HCT116 (cell line): ENCODE measurements at regions not wholly inside any gene's neighbourhood (a gene's known extent, or its start where the extent isn't known, plus 50 kb on each side); places are given as distances from the start of the nearest gene placed in this dataset.

ENCODE experiments used
- ATAC-seq: fragments of 200-7000 bp; cut with Tn5 transposase; 2 replicates; pipeline ENCODE4 v1.9.1; 2020; ENCODE audit warnings: mild to moderate bottlenecking, moderate library complexity
- BruUV-seq: library from RNA; stranded (reverse); fragments of 400-500 nt; replicated peaks from 2 replicates; lab custom pipeline; 2021; lab: Mats Ljungman, UMichigan
- CTCF ChIA-PET: fragments of 300-600 bp; sonication (Branson Sonifier 250); formaldehyde crosslinking; loops from one replicate; lab custom pipeline; 2021; ENCODE audit warnings: antibody characterized with exemption; lab: Charles Lee
- POLR2A ChIA-PET: fragments of 300-600, 350-600 bp; sonication (Branson Sonifier 250); formaldehyde crosslinking; loops from one replicate; lab custom pipeline; 2021; ENCODE audit warnings: antibody characterized with exemption; lab: Charles Lee
- RAD21 ChIA-PET, 2 experiments: fragments of 300-600 bp; sonication (Branson Sonifier 250); formaldehyde crosslinking; loops; one replicate each; lab custom pipeline; 2023; ENCODE audit warnings: low total read pairs in 2 of 2; ENCODE audit not compliant: uncharacterized antibody in 2 of 2, unreplicated experiment in 2 of 2, low non-redundant PET in 1 of 2; lab: Charles Lee
- DNase-seq: peaks from one replicate; pipeline ENCODE4 v3.0.0-alpha.2; 2010; ENCODE audit warnings: low read depth, low spot score
- H2AFZ ChIP-seq: fragments of 200-600 bp; shearing (Covaris generic), sonication (generic); 2 replicates; pipeline ENCODE4 v1.6.1; 2017; ENCODE audit warnings: low read depth, mixed run types, mixed read lengths, antibody characterized with exemption, low read length; ENCODE audit not compliant: poor library complexity, severe bottlenecking
- H3K27ac ChIP-seq: 2 replicates; pipeline ENCODE4 v1.5.1; 2012; ENCODE audit warnings: low read depth, low read length
- H3K27me3 ChIP-seq: fragments of 200-600 bp; sonication (generic); 2 replicates; pipeline ENCODE4 v1.6.1; 2016; ENCODE audit warnings: mixed run types, low read length, mixed read lengths; ENCODE audit not compliant: insufficient read depth
- H3K36me3 ChIP-seq, 2 experiments: fragments of 200-500 bp in 1 of 2; fragments of 200-600 bp in 1 of 2; sonication (Bioruptor generic) in 1 of 2; sonication (generic) in 1 of 2; 2 replicates each; pipeline versions ENCODE4 v1.5.1 to v1.6.1; 2014 to 2016; ENCODE audit warnings: low read length in 2 of 2, inconsistent platforms in 1 of 2, mixed read lengths in 1 of 2, mixed run types in 1 of 2; ENCODE audit not compliant: insufficient read depth in 2 of 2, control insufficient read depth in 1 of 2
- H3K4me1 ChIP-seq, 2 experiments: fragments of 200-600 bp in 1 of 2; sonication (generic) in 1 of 2; 2 replicates each; pipeline versions ENCODE4 v1.5.1 to v1.6.1; 2012 to 2017; ENCODE audit warnings: low read length in 2 of 2, inconsistent platforms in 1 of 2, mild to moderate bottlenecking in 1 of 2, mixed read lengths in 1 of 2, mixed run types in 1 of 2, moderate library complexity in 1 of 2; ENCODE audit not compliant: insufficient read depth in 2 of 2, control insufficient read depth in 1 of 2
- H3K4me2 ChIP-seq: fragments of 200-600 bp; sonication (generic); 2 replicates; pipeline ENCODE4 v1.6.1; 2017; ENCODE audit warnings: mixed run types, low read length, mixed read lengths
- H3K4me3 ChIP-seq, 2 experiments: fragments of 200-600 bp in 1 of 2; sonication (generic) in 1 of 2; replicated peaks in 1 of 2; 2 replicates each; pipeline ENCODE4 v1.5.1; 2011 to 2016; ENCODE audit warnings: low read length in 2 of 2, control low read depth in 1 of 2, low read depth in 1 of 2, mild to moderate bottlenecking in 1 of 2, mixed read lengths in 1 of 2, mixed run types in 1 of 2
- H3K79me2 ChIP-seq: fragments of 200-600 bp; sonication (generic); 2 replicates; pipeline ENCODE4 v1.6.1; 2017; ENCODE audit warnings: mild to moderate bottlenecking, mixed run types, low read length, moderate library complexity, mixed read lengths; ENCODE audit not compliant: insufficient read depth
- H3K9ac ChIP-seq: fragments of 200-600 bp; sonication (generic); 2 replicates; pipeline ENCODE4 v1.6.1; 2016; ENCODE audit warnings: low read length, mixed read lengths
- H3K9me2 ChIP-seq: fragments of 200-600 bp; sonication (generic), shearing (Covaris generic); 2 replicates; pipeline ENCODE4 v1.6.1; 2017; ENCODE audit warnings: mixed run types, mild to moderate bottlenecking, moderate library complexity; ENCODE audit not compliant: insufficient read depth
- H3K9me3 ChIP-seq, 2 experiments: fragments of 200-500 bp in 1 of 2; fragments of 200-600 bp in 1 of 2; sonication (Bioruptor generic) in 1 of 2; sonication (generic) in 1 of 2; 2 replicates each; pipeline ENCODE4 v1.6.1; 2014 to 2017; ENCODE audit warnings: low read length in 2 of 2, mixed read lengths in 2 of 2, inconsistent platforms in 1 of 2, low read depth in 1 of 2, mild to moderate bottlenecking in 1 of 2, mixed run types in 1 of 2, moderate library complexity in 1 of 2; ENCODE audit not compliant: control insufficient read depth in 1 of 2, insufficient read depth in 1 of 2
- H4K20me1 ChIP-seq: fragments of 200-600 bp; sonication (generic), shearing (Covaris generic); 2 replicates; pipeline ENCODE4 v1.6.1; 2017; ENCODE audit warnings: mixed run types, mild to moderate bottlenecking, moderate library complexity; ENCODE audit not compliant: insufficient read depth
- CBX3 ChIP-seq: IDR thresholded peaks from 2 replicates; pipeline ENCODE4 v1.6.1; 2012; ENCODE audit warnings: low read depth
- EZH2 ChIP-seq: fragments of 200-600 bp; sonication (generic); IDR thresholded peaks from 2 replicates; pipeline ENCODE4 v1.6.1; 2017; ENCODE audit warnings: antibody characterized with exemption, mixed run types
- EZH2phosphoT487 ChIP-seq: fragments of 200-600 bp; IDR thresholded peaks from 2 replicates; pipeline ENCODE4 v1.6.1; 2018; ENCODE audit warnings: antibody characterized with exemption, borderline replicate concordance
- POLR2A ChIP-seq: IDR thresholded peaks from 2 replicates; pipeline ENCODE4 v1.7.0; 2011; ENCODE audit warnings: borderline replicate concordance; ENCODE audit not compliant: insufficient read depth, insufficient read length; ENCODE audit errors: extremely low read depth
- RAD21 ChIP-seq: IDR thresholded peaks from 2 replicates; pipeline ENCODE4 v1.6.1; 2012; ENCODE audit warnings: low read depth, mild to moderate bottlenecking
- SIN3A ChIP-seq: IDR thresholded peaks from 2 replicates; pipeline ENCODE4 v1.6.1; 2012; ENCODE audit warnings: low read depth
- TCF7L2 ChIP-seq: IDR thresholded peaks from 2 replicates; pipeline ENCODE4 v1.7.0; 2011; ENCODE audit warnings: borderline replicate concordance, inconsistent platforms; ENCODE audit not compliant: insufficient read depth, insufficient read length; ENCODE audit errors: extremely low read depth
- ZNF274 ChIP-seq: fragments of 200-500 bp; sonication (Bioruptor generic); IDR thresholded peaks from 2 replicates; pipeline ENCODE4 v1.6.1; 2014; ENCODE audit warnings: mild to moderate bottlenecking, low read depth, low read length, inconsistent platforms
- intact Hi-C: fragments of 100-400 bp; cut with micrococcal nuclease; formaldehyde crosslinking; loops from 2 replicates; pipeline ENCODE4 v1.10.0; 2022
- TF ChIP-seq, protein P1 (sequence below): IDR thresholded peaks from 2 replicates; pipeline ENCODE4 v1.6.1; 2012

DNA sequence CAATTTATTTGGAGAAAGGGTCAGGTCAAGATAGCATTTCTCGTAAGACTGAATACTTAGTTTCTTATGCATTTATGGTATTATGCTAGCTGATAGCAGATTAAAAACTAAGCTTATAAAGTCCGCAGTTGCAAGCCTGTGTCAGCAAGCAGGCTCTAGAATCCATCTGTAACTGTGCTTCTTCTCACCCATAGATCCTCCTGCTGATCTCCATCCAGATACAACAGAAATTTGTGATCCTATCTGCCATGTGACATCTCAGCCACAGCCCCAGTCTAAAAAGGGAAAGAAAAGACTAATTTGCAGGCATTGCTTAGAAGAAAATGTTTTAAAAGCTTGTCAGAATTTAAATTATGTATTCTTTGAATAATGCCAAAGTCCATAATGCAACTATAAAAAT, 265.4 kb upstream of the CCDC54 start:
- ATAC-seq (no peak), DNase-seq (no peak)
- RAD21 ChIA-PET, result no interaction called here
- BruUV-seq, result no TSS peak
- no peaks in the 10 kb centered on the region for H3K9me3 ChIP-seq
- H3K4me3 ChIP-seq, result no peak overlapping the region
- H3K27ac ChIP-seq, result no peak overlapping the region
- POLR2A ChIA-PET, result no interaction called here
- no peak overlapping the region for H2AFZ ChIP-seq
- CTCF ChIA-PET, result interaction anchor here (0.6 to 1.1 kb wide), 2 partner anchors 8 to 1584 kb away, joined by 3 to 4 read pairs; no protein-coding TSS in a partner anchor
- H4K20me1 ChIP-seq, result no peaks in the 10 kb centered on the region
- no peaks in the 10 kb centered on the region for H3K36me3 ChIP-seq
- no peaks in the 10 kb centered on the region for H3K27me3 ChIP-seq
- H3K4me2 ChIP-seq, result no peak overlapping the region
- no peak overlapping the region for H3K9ac ChIP-seq
- TF ChIP-seq EZH2, result no peak
- TF ChIP-seq, protein P1, sequence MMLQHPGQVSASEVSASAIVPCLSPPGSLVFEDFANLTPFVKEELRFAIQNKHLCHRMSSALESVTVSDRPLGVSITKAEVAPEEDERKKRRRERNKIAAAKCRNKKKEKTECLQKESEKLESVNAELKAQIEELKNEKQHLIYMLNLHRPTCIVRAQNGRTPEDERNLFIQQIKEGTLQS, result no peak
- TF ChIP-seq POLR2A, result no peak
- TF ChIP-seq RAD21, result no peak
- TF ChIP-seq TCF7L2, result no peak
- TF ChIP-seq EZH2phosphoT487, result no peak
- no peak for TF ChIP-seq SIN3A
- intact Hi-C loops, result no loop called here
- no peaks in the 10 kb centered on the region for H3K79me2 ChIP-seq
- no peaks in the 10 kb centered on the region for H3K9me2 ChIP-seq
- H3K4me1 ChIP-seq, result no peaks in the 10 kb centered on the region; a peak in 1 of 4 replicates

DNA sequence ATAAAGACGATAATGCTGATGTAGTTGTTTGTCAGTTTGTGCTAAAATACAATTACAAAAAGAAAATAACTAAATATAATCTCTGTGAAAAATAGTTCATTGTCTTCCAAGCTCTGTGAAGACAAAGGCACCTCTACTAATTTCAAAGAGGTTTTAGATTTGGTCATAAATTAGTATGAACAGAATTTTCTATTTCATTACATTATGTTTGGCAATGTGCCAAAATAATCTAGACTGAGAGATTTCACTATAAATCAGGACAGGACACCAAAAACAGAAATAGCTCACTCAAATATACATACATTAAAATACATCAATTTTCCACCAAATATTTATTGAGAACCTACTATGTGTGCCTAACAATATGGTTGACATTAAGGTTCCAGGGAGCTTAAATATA, 264.9 kb upstream of the CCDC54 start:
- Histone ChIP-seq H3K27me3 (no peaks in the 10 kb centered on the region), H3K79me2 (no peaks in the 10 kb centered on the region), H3K36me3 (no peaks in the 10 kb centered on the region), H3K4me1 (no peaks in the 10 kb centered on the region), H3K9me3 (no peaks in the 10 kb centered on the region)
- DNase-seq (no peak), ATAC-seq (no peak)
- CTCF ChIA-PET, result interaction anchor here (1.1 kb wide), 1 partner anchor 9 kb away, joined by 4 read pairs; no protein-coding TSS in a partner anchor
- TF ChIP-seq ZNF274 (no peak), RAD21 (no peak), TCF7L2 (no peak), CBX3 (no peak), SIN3A (no peak)
- TF ChIP-seq, all 23 proteins: peak for 0
- POLR2A ChIA-PET, result no interaction called here
- Histone ChIP-seq H3K27ac (no peak overlapping the region), H3K4me2 (no peak overlapping the region), H4K20me1 (no peaks in the 10 kb centered on the region), H3K9ac (no peak overlapping the region), H3K9me2 (no peaks in the 10 kb centered on the region), H2AFZ (no peak overlapping the region), H3K4me3 (no peak overlapping the region)
- no TSS peak for BruUV-seq
- intact Hi-C loops, result no loop called here
- RAD21 ChIA-PET, result no interaction called here
